ENCODE measurements at regions not wholly inside any gene's neighbourhood (a gene's known extent, or its start where the extent isn't known, plus 50 kb on each side); places are given as distances from the start of the nearest gene placed in this dataset.

- Histone ChIP-seq H3K27ac (ENCODE audit: low read length) (no peak overlapping the region), H3K27me3 (ENCODE audit: control insufficient read depth, insufficient read depth, low read length) (no peaks in the 10 kb centered on the region), H3K36me3 (ENCODE audit: control insufficient read depth, insufficient read depth, low read length) (no peaks in the 10 kb centered on the region), H3K4me3 (ENCODE audit: low read length) (no peak overlapping the region), H3K4me1 (ENCODE audit: control insufficient read depth, insufficient read depth, low read length) (no peaks in the 10 kb centered on the region), H3K9me3 (ENCODE audit: control insufficient read depth, low read depth, low read length) (no peaks in the 10 kb centered on the region)
- 100% methylated on average over 2 of the region's 2 CpGs for WGBS (ENCODE audit: insufficient coverage, low lambda C conversion rate)
- no peak for DNase-seq
Observed at GRCh38 chr11:110939471-110939870, 227.2 kb upstream of the ARHGAP20 start.

GRCh38 chr11:110935018-110935640, 222.9 kb upstream of the ARHGAP20 start:
- no peak overlapping the region for H3K27ac ChIP-seq (ENCODE audit: low read length)
- H3K36me3 ChIP-seq (ENCODE audit: control insufficient read depth, insufficient read depth, low read length): no peaks in the 10 kb centered on the region
- WGBS (ENCODE audit: insufficient coverage, low lambda C conversion rate): 81% methylated on average over 2 of the region's 2 CpGs
- H3K4me3 ChIP-seq (ENCODE audit: low read length): no peak overlapping the region
- no peaks in the 10 kb centered on the region for H3K9me3 ChIP-seq (ENCODE audit: control insufficient read depth, low read depth, low read length)
- no peaks in the 10 kb centered on the region for H3K4me1 ChIP-seq (ENCODE audit: control insufficient read depth, insufficient read depth, low read length)
- DNase-seq: no peak
- H3K27me3 ChIP-seq (ENCODE audit: control insufficient read depth, insufficient read depth, low read length): no peaks in the 10 kb centered on the region

- 40% methylated on average over 1 of the region's 1 CpG for WGBS (ENCODE audit: insufficient coverage, low lambda C conversion rate)
- H3K4me3 ChIP-seq (ENCODE audit: low read length): no peak overlapping the region
Observed at GRCh38 chr11:110929129-110929528, 216.9 kb upstream of the ARHGAP20 start.

DNA sequence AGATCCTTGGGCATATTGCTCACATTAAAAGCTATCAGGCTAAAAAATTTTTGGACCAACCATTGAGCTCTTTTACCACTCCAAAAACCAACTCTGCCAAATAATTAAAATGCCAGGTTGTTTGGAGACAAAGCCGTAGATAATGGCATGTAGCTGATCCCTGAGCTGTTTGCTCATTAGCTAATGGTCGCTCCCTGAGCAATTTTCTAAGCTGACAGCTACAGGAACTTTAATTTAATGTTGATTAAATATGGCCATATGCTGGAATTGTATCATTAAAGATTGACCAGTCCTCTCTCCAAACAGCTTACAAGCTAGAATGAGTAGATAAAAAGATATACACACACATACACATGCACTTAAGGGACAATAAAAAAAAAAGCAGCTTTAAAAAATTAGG, 216.2 kb upstream of the ARHGAP20 start:
- DNase-seq: no peak
- H3K9me3 ChIP-seq (ENCODE audit: control insufficient read depth, low read depth, low read length): no peaks in the 10 kb centered on the region
- H3K36me3 ChIP-seq (ENCODE audit: control insufficient read depth, insufficient read depth, low read length): no peaks in the 10 kb centered on the region
- H3K27me3 ChIP-seq (ENCODE audit: control insufficient read depth, insufficient read depth, low read length): no peaks in the 10 kb centered on the region
- H3K4me3 ChIP-seq (ENCODE audit: low read length): no peak overlapping the region
- WGBS (ENCODE audit: insufficient coverage, low lambda C conversion rate): no CpG with 5 or more reads among the region's 2 CpGs
- no peaks in the 10 kb centered on the region for H3K4me1 ChIP-seq (ENCODE audit: control insufficient read depth, insufficient read depth, low read length)
- no peak overlapping the region for H3K27ac ChIP-seq (ENCODE audit: low read length)

More at GRCh38 chr11:110929129-110929528, 216.9 kb upstream of the ARHGAP20 start:
- no peak overlapping the region for H3K27ac ChIP-seq (ENCODE audit: low read length)
- H3K9me3 ChIP-seq (ENCODE audit: control insufficient read depth, low read depth, low read length): no peaks in the 10 kb centered on the region
- no peaks in the 10 kb centered on the region for H3K4me1 ChIP-seq (ENCODE audit: control insufficient read depth, insufficient read depth, low read length)
- DNase-seq: no peak
- H3K27me3 ChIP-seq (ENCODE audit: control insufficient read depth, insufficient read depth, low read length): no peaks in the 10 kb centered on the region
- H3K36me3 ChIP-seq (ENCODE audit: control insufficient read depth, insufficient read depth, low read length): no peaks in the 10 kb centered on the region

DNA sequence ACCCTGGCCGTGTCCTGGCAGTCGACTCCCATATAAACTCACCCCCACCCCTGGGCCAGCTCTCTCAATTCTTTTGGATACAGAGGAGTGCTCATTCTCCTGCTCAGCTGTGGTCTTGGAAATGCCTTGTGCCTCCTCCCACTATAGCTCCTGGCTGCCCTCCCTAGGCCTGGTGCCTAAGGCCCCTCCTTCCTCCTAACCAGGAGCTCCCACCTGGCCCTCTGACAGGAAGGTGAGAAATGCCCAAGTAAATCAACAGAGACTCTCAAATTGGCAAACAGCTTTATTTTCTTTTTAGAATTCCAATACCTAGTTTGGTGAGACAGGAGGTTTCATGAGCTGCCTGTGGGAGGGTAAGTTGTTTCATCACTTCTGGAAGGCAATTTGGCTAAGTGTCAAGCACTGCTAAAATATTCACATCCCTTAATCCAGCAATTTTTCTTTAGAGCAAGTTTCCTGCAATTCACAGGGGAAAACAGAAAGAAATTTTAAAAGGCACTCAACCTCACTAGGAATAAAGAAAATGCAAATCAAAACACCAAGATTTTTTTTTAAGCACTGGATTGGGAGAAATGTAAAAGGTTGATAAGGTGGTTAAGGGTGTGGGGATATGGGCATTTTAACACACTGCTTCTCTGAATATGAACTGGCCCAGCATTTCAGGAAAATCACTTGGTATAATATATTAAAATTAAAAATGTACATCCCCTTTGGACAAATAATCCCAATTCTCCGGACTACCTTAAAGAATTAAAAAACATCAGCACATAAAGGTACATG, 209.7 kb upstream of the ARHGAP20 start:
- Histone ChIP-seq H3K36me3 (ENCODE audit: control insufficient read depth, insufficient read depth, low read length) (no peaks in the 10 kb centered on the region), H3K4me1 (ENCODE audit: control insufficient read depth, insufficient read depth, low read length) (no peaks in the 10 kb centered on the region), H3K9me3 (ENCODE audit: control insufficient read depth, low read depth, low read length) (no peaks in the 10 kb centered on the region), H3K4me3 (ENCODE audit: low read length) (no peak overlapping the region), H3K27ac (ENCODE audit: low read length) (no peak overlapping the region), H3K27me3 (ENCODE audit: control insufficient read depth, insufficient read depth, low read length) (no peaks in the 10 kb centered on the region)
- WGBS (ENCODE audit: insufficient coverage, low lambda C conversion rate): no CpG with 5 or more reads among the region's 3 CpGs
- DNase-seq: no peak

DNA sequence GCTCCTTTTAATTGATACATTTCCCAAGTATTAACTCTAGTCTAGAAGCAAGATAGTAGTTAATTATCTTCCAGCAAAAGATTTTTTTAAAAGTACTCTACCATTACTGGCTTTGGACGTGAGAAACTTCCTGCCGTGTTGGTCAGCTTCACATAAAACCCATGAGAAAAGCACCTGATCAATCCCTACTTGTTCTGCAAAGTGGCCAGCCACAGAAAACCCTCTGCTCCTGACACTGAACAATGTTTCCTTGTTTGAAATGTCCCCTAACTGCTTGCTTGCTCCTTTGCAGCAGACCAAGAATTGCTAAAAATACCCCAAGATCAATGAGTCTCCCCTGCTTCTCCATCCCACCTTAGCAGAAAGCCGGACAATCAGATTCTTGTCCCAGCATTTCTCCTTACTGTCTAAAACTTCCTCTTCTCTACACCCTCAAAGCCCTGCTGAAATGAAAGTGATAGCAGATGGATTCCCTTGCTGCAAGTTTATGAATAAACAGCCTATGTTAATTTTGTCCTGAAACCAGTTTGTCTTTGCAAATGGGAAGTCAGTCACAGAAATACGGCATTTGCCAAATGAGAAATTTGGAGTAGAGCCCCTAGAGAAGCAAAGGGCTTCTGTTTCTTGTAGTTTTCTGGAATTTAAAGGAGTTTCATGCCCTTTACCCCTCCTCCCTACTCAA, 207.1 kb upstream of the ARHGAP20 start:
- DNase-seq: peak in 1 of 2 donors; percentile 30
- Histone ChIP-seq H3K27ac (ENCODE audit: low read length) (no peak overlapping the region), H3K4me3 (ENCODE audit: low read length) (no peak overlapping the region), H3K9me3 (ENCODE audit: control insufficient read depth, low read depth, low read length) (no peaks in the 10 kb centered on the region), H3K4me1 (ENCODE audit: control insufficient read depth, insufficient read depth, low read length) (no peaks in the 10 kb centered on the region), H3K36me3 (ENCODE audit: control insufficient read depth, insufficient read depth, low read length) (no peaks in the 10 kb centered on the region), H3K27me3 (ENCODE audit: control insufficient read depth, insufficient read depth, low read length) (no peaks in the 10 kb centered on the region)
- 88% methylated on average over 2 of the region's 4 CpGs for WGBS (ENCODE audit: insufficient coverage, low lambda C conversion rate)

- Histone ChIP-seq H3K27ac (ENCODE audit: low read length) (no peak overlapping the region), H3K9me3 (ENCODE audit: control insufficient read depth, low read depth, low read length) (no peaks in the 10 kb centered on the region), H3K27me3 (ENCODE audit: control insufficient read depth, insufficient read depth, low read length) (no peaks in the 10 kb centered on the region), H3K36me3 (ENCODE audit: control insufficient read depth, insufficient read depth, low read length) (no peaks in the 10 kb centered on the region), H3K4me1 (ENCODE audit: control insufficient read depth, insufficient read depth, low read length) (no peaks in the 10 kb centered on the region), H3K4me3 (ENCODE audit: low read length) (no peak overlapping the region)
- no CpG with 5 or more reads among the region's 1 CpG for WGBS (ENCODE audit: insufficient coverage, low lambda C conversion rate)
- DNase-seq: no peak
Observed at GRCh38 chr11:110918351-110918750, 206.1 kb upstream of the ARHGAP20 start.

GRCh38 chr11:110912437-110912836, 200.2 kb upstream of the ARHGAP20 start:
- no peaks in the 10 kb centered on the region for H3K9me3 ChIP-seq (ENCODE audit: control insufficient read depth, low read depth, low read length)
- H3K27me3 ChIP-seq (ENCODE audit: control insufficient read depth, insufficient read depth, low read length): no peaks in the 10 kb centered on the region
- no peak for DNase-seq
- H3K36me3 ChIP-seq (ENCODE audit: control insufficient read depth, insufficient read depth, low read length): no peaks in the 10 kb centered on the region
- H3K4me3 ChIP-seq (ENCODE audit: low read length): no peak overlapping the region
- H3K27ac ChIP-seq (ENCODE audit: low read length): no peak overlapping the region
- no peaks in the 10 kb centered on the region for H3K4me1 ChIP-seq (ENCODE audit: control insufficient read depth, insufficient read depth, low read length)
- 90% methylated on average over 2 of the region's 3 CpGs for WGBS (ENCODE audit: insufficient coverage, low lambda C conversion rate)

- no CpG with 5 or more reads among the region's 2 CpGs for WGBS (ENCODE audit: insufficient coverage, low lambda C conversion rate)
- H3K4me1 ChIP-seq (ENCODE audit: control insufficient read depth, insufficient read depth, low read length): no peaks in the 10 kb centered on the region
- no peaks in the 10 kb centered on the region for H3K27me3 ChIP-seq (ENCODE audit: control insufficient read depth, insufficient read depth, low read length)
- no peaks in the 10 kb centered on the region for H3K9me3 ChIP-seq (ENCODE audit: control insufficient read depth, low read depth, low read length)
- no peaks in the 10 kb centered on the region for H3K36me3 ChIP-seq (ENCODE audit: control insufficient read depth, insufficient read depth, low read length)
- no peak for DNase-seq
- H3K27ac ChIP-seq (ENCODE audit: low read length): no peak overlapping the region
- H3K4me3 ChIP-seq (ENCODE audit: low read length): no peak overlapping the region
Observed at GRCh38 chr11:110910384-110910783, 198.1 kb upstream of the ARHGAP20 start.

- H3K27ac ChIP-seq (ENCODE audit: low read length): no peak overlapping the region
- no peak overlapping the region for H3K4me3 ChIP-seq (ENCODE audit: low read length)
- no peaks in the 10 kb centered on the region for H3K27me3 ChIP-seq (ENCODE audit: control insufficient read depth, insufficient read depth, low read length)
- no peaks in the 10 kb centered on the region for H3K9me3 ChIP-seq (ENCODE audit: control insufficient read depth, low read depth, low read length)
- H3K36me3 ChIP-seq (ENCODE audit: control insufficient read depth, insufficient read depth, low read length): no peaks in the 10 kb centered on the region
- 0% methylated on average over 2 of the region's 8 CpGs for WGBS (ENCODE audit: insufficient coverage, low lambda C conversion rate)
- no peak for DNase-seq
- no peaks in the 10 kb centered on the region for H3K4me1 ChIP-seq (ENCODE audit: control insufficient read depth, insufficient read depth, low read length)
Observed at GRCh38 chr11:110909336-110909735, 197.1 kb upstream of the ARHGAP20 start.

All from large intestine (tissue), 3 donors.